Stimulated activated CD4-positive, alpha-beta T cell treated with anti-CD3 and anti-CD28 coated beads, Interleukin-2, amount 100 ng/mL, for 24 hours (primary cell): ENCODE measurements at regions not wholly inside any gene's neighbourhood (a gene's known extent, or its start where the extent isn't known, plus 50 kb on each side); places are given as distances from the start of the nearest gene placed in this dataset.

Source experiments
- DNase-seq, 2 donors: peaks; one replicate each; pipeline ENCODE4 v3.0.0-alpha.2; 2020

GRCh38 chr20:57890202-57890800 is 180.5 kb upstream of the PMEPA1 start:
- DNase-seq, result no peak

DNA sequence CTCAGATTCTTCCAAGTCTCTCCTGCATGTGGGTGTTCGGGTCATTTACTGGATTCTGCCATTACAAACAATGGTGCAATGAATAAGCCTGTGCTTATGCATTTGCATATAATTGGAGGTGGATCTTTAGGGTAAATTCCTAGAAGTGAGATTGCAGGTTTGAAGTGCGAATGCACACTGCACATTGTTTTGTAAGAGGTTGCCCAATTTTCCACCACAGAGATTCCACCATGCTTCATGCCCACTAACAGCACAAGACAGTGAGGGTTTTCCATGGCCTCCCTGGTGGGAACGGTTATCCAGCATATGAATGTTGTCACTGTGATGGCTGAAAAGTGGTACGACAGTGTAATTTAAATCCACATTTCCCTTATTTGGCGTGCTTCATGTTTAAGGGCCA is 178.8 kb upstream of the PMEPA1 start:
- DNase-seq, result no peak

DNA sequence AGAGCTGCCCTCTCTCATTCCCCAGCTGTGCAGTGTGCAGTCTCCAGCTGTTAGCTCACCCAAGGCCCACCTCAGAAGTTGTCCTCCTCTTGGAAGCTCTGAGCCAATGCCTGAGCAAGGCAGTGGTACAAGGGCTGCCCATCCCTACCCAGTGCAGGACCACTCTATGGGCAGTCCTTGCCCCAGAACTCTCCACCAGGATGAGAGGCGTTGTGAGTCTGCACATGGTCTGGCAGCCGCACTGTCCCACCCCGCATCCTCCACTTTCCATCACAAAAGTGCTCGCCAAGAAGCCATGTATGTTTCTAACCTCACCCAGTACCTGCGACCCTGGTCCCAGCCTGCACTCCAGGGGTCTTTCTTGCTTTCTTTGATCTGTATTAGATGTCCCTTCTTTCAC is 175.1 kb upstream of the PMEPA1 start:
- no peak for DNase-seq

GRCh38 chr20:57883761-57884160 is 173.9 kb upstream of the PMEPA1 start:
- no peak for DNase-seq

GRCh38 chr20:57883224-57883623 is 173.4 kb upstream of the PMEPA1 start:
- no peak for DNase-seq

GRCh38 chr20:57882451-57883161 is 172.8 kb upstream of the PMEPA1 start:
- no peak for DNase-seq

DNA sequence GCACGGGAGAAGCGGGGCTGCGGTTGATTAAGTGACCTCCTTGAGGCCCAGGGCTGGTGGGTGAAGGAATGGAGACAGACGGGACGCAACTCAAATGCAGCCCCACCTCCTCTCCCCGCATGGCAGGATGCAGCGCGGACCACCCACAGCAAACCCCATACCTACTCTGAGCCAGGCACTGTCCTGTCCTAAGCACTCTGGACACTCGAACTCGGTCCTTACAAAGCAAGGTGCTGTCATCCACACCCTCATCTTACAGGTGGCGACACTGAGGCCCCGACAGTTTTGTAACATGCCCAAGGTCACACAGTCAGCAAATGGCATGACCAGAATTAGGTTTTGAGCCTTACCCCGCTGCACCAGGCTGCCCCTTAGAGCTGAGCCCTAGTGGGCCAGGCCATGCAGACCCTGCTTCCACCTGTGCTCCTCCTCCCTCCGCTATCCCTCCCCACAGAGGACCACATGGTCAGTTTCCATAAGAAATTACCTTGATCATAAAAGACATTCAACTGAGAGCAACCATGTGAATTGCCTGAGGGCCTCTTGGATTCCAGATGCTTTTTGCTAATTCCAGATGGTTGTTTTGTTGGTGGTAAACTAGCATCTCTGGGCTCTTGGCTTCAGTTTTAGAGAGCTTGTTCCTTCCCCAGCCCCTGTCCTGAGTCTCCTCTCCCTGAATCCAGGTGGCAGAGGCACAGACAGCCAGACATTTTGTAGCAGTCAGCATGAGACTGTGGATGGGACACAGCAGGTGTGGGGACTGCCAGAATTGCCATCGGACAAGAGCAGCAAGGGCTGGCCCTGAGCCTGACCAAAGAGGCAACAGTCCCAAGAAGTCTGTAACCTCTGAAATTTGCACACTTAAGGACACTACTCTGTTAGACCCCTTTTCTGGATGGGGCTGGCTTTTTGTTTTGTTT is 171.9 kb upstream of the PMEPA1 start:
- no peak for DNase-seq

GRCh38 chr20:57880571-57880892 is 170.7 kb upstream of the PMEPA1 start:
- no peak for DNase-seq

GRCh38 chr20:57879779-57880570 is 170.2 kb upstream of the PMEPA1 start:
- no peak for DNase-seq

GRCh38 chr20:57879437-57879778 is 169.6 kb upstream of the PMEPA1 start:
- no peak for DNase-seq

DNA sequence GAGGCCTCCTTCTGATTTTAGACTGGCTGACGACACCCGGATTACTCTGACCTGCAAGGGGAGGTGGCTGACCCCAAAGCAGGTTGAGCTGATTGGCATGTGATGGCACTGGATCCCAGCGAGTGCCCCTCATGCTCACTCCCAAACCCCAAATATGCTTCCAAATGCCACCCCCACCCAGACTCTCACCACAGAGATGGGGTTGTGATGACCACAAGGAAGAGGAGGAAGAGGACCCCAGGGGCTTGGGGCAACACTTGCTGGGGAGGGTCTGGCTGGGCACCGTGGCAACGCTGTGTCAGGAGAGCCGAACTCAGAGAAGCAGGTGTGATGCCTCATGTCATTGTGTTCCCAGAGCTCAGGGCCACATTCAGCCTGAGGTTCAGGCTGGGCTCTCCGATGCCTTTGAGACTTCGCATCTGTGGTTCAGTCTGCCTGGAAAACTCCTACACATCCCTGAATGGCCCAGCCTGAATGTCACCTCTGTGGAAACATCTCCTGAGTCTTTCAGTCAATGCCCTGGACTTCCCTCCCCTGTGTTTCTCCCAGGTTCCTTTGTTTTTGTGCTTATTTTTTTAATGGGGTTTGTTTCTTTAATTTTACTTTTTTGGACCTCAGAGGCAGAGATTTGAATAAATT is 169.1 kb upstream of the PMEPA1 start:
- DNase-seq, result no peak

DNA sequence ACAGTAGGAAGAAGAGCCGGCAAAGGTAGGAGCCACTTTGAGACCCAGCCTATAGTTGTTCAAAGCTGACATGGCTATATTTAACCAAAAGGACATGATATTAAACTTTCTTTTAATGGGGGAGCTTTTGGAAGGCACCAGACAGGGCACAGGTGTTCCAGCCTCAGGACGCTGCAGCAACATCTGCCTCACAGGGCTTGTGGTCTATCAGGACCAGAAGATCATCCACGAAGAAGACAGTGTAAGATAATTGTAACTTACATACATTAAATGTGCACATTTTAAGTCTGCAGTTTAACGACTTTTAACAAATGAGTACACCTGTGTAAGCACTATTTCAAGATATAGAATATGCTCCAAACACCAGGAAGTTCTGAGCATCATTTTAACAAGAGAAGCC is 168.2 kb upstream of the PMEPA1 start:
- DNase-seq, result no peak

- no peak for DNase-seq
These were observed 167.5 kb upstream of the PMEPA1 start for GRCh38 chr20:57877131-57877824.

DNA sequence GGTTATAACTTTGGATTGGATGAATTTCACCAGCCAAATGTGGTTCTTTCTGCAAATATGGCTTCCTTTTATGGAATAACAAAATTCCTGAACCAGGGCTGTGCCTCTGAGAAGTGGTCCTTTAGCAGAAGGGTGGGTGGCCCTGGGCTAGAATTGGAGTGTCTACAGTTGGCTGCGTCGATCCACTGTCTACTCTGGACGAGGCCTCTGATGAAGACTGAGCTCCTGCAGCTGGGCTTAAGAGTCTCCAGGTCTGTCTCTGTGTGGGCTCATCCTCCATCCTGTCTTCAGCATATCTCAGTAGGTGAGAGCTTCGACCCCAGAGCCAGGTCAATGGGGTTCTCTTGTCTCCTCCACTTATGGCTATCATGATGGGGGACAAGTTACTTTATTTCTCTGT is 166.3 kb upstream of the PMEPA1 start:
- peak in 1 of 2 donors; percentile 14 for DNase-seq

DNA sequence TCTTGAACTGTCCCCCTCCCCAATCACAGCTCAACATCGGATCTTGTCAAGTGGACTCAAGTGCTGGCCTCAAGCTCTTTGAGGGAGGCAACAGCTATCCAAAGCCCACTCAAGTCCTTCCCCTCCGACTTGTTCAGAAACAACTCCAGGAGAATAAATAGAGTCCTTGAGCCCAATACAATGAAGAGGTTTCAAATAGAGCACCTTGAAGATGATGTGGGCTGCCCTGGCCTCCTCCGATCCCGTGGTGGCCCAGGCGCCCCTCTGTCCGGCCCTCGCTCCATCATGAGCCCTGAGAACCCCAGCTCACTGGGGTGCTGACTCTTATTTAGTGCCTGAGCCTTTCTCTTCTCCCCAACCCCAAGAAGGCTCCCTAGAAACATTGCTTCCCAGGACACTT is 164.3 kb upstream of the PMEPA1 start:
- DNase-seq, result peak in 1 of 2 donors; percentile 10

DNA sequence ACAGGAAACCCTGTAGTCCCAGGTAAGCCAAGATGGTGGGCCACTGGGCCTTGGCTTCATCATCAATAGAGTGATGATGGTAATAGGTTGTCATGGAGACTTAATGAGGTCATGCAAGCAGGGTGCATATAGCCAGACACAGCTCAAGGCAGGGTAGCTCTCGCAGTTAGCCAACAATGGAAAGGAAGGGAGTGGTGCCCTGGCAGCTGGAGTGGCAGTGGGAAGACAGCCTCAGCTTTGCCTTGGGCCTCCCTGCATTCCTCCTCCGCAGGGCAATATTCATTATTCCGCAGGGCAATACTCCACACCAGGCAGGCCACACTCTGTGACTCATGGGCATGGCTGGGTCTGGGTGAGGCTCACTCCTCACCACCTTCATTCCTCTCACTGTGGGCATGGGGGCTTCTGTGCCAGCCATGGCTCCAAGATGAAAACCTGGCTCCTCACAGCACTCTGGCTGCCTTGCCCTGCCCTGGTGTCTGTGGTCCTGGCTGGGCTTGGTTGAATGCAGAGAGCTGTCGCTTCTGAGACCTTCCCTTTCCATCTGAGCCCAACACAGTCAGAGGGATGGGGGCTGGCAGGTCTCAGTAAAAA is 163.1 kb upstream of the PMEPA1 start:
- DNase-seq, result peak in 1 of 2 donors; percentile 4

DNA sequence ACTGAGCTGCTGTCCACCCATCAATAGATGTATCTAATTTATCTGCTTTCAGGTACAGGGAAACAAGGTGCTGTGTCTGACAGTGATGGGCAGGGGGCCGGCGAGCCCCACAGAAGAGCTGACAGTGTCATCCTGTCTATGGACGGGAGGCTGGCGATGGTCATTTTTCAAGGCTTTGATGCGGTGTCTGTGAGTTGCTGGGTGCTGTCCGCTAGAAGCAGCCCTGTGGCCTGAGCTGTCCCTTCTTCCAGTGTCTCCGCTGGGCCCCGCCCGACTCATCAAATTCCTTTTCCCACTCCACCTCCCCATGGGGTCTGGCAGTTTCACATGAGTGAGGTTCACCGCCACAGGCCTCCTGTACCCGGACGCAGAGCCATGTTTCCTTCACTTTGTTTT is 161.4 kb upstream of the PMEPA1 start:
- peak in 1 of 2 donors; percentile 6 for DNase-seq

DNA sequence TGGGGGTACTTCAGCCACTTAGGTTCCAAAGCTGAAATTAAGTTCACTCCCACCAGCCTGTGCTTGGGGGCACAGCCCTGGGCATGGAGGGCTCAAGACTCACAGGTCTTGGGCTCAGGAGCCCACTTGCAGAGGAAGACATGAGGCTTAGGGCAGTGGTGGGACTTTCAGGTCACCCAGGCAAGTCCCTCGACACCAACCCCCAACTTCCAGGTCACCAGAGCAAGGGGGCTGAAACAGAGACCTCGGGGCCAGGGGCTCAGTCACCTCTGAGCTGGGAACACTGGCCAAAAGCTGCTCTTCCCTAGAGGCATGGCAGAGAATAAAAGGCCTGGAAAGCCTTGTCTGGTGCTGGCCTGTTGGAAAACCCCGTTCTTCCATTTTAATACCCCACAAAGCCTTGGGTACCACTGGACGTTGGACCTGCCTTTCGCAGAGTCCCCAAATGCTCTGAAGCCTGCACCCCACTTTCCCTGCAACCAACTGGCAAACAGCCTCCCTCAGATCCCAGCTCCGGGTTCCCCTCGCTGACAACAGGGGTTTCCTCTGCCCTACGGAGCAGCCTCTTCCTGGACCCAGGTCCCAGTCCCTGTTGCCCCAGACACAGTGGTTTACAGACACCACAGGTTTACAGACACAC is 160.9 kb upstream of the PMEPA1 start:
- DNase-seq, result peak in 1 of 2 donors; percentile 3

- peak in 1 of 2 donors; percentile 13 for DNase-seq
These were observed 160.1 kb upstream of the PMEPA1 start for GRCh38 chr20:57869951-57870315.

GRCh38 chr20:57869291-57869950 is 159.6 kb upstream of the PMEPA1 start:
- peak in 1 of 2 donors; percentile 6 for DNase-seq

DNA sequence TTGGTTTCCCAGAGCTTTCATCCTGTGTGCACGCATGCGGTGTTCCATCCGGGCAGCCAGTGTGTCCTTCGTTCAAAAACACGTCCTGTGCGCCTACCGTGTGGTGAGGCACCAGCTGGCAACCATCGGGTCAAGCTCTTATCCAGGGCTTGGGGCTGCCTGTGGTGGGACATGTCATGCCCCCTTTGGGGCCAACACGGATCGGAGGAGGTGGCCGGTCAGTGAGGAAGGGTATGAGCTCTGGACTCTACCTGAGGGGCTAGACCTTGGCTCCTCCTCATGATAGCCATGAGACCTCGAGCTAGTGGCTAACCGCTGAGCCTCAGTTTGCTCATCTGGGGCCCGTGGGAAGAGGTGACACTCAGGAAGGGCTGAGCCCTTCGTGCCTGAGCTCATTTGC is 158.5 kb upstream of the PMEPA1 start:
- DNase-seq, result peak in 1 of 2 donors; percentile 13
